ENCODE measurements at regions not wholly inside any gene's neighbourhood (a gene's known extent, or its start where the extent isn't known, plus 50 kb on each side); places are given as distances from the start of the nearest gene placed in this dataset.

- WGBS (ENCODE audit: low lambda C conversion rate, missing lambda C conversion rate) = 94% methylated on average over 4 of the region's 4 CpGs
- H3K79me2 ChIP-seq = no peaks in the 10 kb centered on the region
- H3K27me3 ChIP-seq = no peaks in the 10 kb centered on the region
- no peak for DNase-seq (ENCODE audit: low spot score)
- TF ChIP-seq CTCF (IDR thresholded peaks at IDR 0.05; ENCODE audit: poor library complexity) (no peak), EZH2 (IDR thresholded peaks at IDR 0.05; ENCODE audit: borderline replicate concordance) (no peak), EZH2phosphoT487 (IDR thresholded peaks at IDR 0.05; ENCODE audit: low read depth, severe bottlenecking, unreplicated experiment) (no peak)
- H3K4me1 ChIP-seq (ENCODE audit: insufficient read depth) = peaks cover 3% of the 10 kb centered on the region
- H3K27ac ChIP-seq = no peak overlapping the region
- H3K4me3 ChIP-seq = no peak overlapping the region
- no peaks in the 10 kb centered on the region for H3K9me2 ChIP-seq (replicated peaks; ENCODE audit: insufficient read depth)
- H3K4me2 ChIP-seq = no peak overlapping the region
- H2AFZ ChIP-seq = no peak overlapping the region
- H4K20me1 ChIP-seq (ENCODE audit: insufficient read depth, poor library complexity, severe bottlenecking) = no peaks in the 10 kb centered on the region
- no peaks in the 10 kb centered on the region for H3K9me3 ChIP-seq (ENCODE audit: low read depth)
- no peaks in the 10 kb centered on the region for H3K36me3 ChIP-seq (replicated peaks; ENCODE audit: insufficient read depth, low read depth)
These were observed 50.1 kb upstream of the GDF10 start for GRCh38 chr10:47249881-47250280.

Measured in hepatocyte (in vitro differentiated cells).